Caco-2 (cell line): ENCODE measurements at regions not wholly inside any gene's neighbourhood (a gene's known extent, or its start where the extent isn't known, plus 50 kb on each side); places are given as distances from the start of the nearest gene placed in this dataset.

Experiments
- BruUV-seq: library from RNA; stranded (reverse); fragments of 400-500 nt; replicated peaks from 2 replicates; lab custom pipeline; 2021; lab: Mats Ljungman, UMichigan
- CTCF ChIA-PET: fragments of 300-600 bp; sonication (Branson Sonifier 250); formaldehyde crosslinking; loops from one replicate; lab custom pipeline; 2022; ENCODE audit warnings: antibody characterized with exemption; lab: Charles Lee
- POLR2A ChIA-PET: fragments of 300-600 bp; sonication (Branson Sonifier 250); formaldehyde crosslinking; loops from one replicate; lab custom pipeline; 2022; ENCODE audit warnings: antibody characterized with exemption; lab: Charles Lee
- DNase-seq, 2 experiments: peaks; one replicate each; pipeline versions ENCODE4 v3.0.0 to v3.0.0-alpha.2; 2020 to 2022
- H3K27me3 ChIP-seq: replicated peaks from 2 replicates; pipeline ENCODE4 v1.6.0; 2011; ENCODE audit warnings: low read length; ENCODE audit not compliant: control insufficient read depth, insufficient read depth
- H3K36me3 ChIP-seq: 2 replicates; pipeline ENCODE4 v1.5.1; 2011; ENCODE audit warnings: low read length; ENCODE audit not compliant: control insufficient read depth, insufficient read depth
- H3K4me1 ChIP-seq: fragments of 250-450 bp; sonication (Bioruptor Pico); 2 replicates; pipeline ENCODE4 v1.5.1; 2020; ENCODE audit warnings: mild to moderate bottlenecking
- H3K4me3 ChIP-seq: 2 replicates; pipeline ENCODE4 v1.5.1; 2011; ENCODE audit warnings: low read depth, mild to moderate bottlenecking, control low read depth, low read length
- H3K9me3 ChIP-seq: fragments of 250-450 bp; sonication (Bioruptor Pico); 2 replicates; pipeline ENCODE4 v1.5.1; 2020; ENCODE audit warnings: mild to moderate bottlenecking, moderate library complexity
- H3K27ac Mint-ChIP-seq: one replicate; pipeline ENCODE4 v1.8.0; 2022; ENCODE audit warnings: mixed read lengths; ENCODE audit not compliant: unreplicated experiment
- H3K27me3 Mint-ChIP-seq: one replicate; pipeline ENCODE4 v1.8.0; 2022; ENCODE audit warnings: mixed read lengths; ENCODE audit not compliant: insufficient read depth, unreplicated experiment
- H3K36me3 Mint-ChIP-seq: one replicate; pipeline ENCODE4 v1.8.0; 2022; ENCODE audit warnings: mild to moderate bottlenecking, mixed read lengths; ENCODE audit not compliant: insufficient read depth, unreplicated experiment
- H3K4me1 Mint-ChIP-seq: one replicate; pipeline ENCODE4 v1.8.0; 2022; ENCODE audit warnings: low read depth, mixed read lengths; ENCODE audit not compliant: unreplicated experiment
- H3K4me3 Mint-ChIP-seq: one replicate; pipeline ENCODE4 v1.8.0; 2022; ENCODE audit warnings: mild to moderate bottlenecking, moderate library complexity, mixed read lengths; ENCODE audit not compliant: unreplicated experiment
- H3K9me3 Mint-ChIP-seq: one replicate; pipeline ENCODE4 v1.8.0; 2022; ENCODE audit warnings: mixed read lengths; ENCODE audit not compliant: unreplicated experiment
- CTCF ChIP-seq, 2 experiments: fragments of 200-600 bp in 1 of 2; IDR thresholded peaks; 1 replicate in 1 of 2; 2 replicates in 1 of 2; pipeline versions ENCODE4 v1.5.1 to v1.8.0; 2011 to 2022; ENCODE audit warnings: antibody characterized with exemption in 1 of 2, control low read depth in 1 of 2, inconsistent platforms in 1 of 2, low read depth in 1 of 2, low read length in 1 of 2, mild to moderate bottlenecking in 1 of 2, moderate library complexity in 1 of 2; ENCODE audit not compliant: insufficient read depth in 1 of 2, severe bottlenecking in 1 of 2, unreplicated experiment in 1 of 2
- intact Hi-C: fragments of 100-400 bp; cut with micrococcal nuclease; formaldehyde crosslinking; loops from one replicate; pipeline ENCODE4 v1.10.0; 2022; ENCODE audit not compliant: unreplicated experiment

- Histone ChIP-seq H3K36me3 (no peaks in the 10 kb centered on the region), H3K27me3 (no peaks in the 10 kb centered on the region), H3K4me3 (no peak overlapping the region), H3K9me3 (no peaks in the 10 kb centered on the region), H3K4me1 (0 out of 2 replicates have a peak, but pooled peaks cover 8% of the 10 kb centered on the region)
- ChIA-PET CTCF (no interaction called here), POLR2A (interaction anchor here (0.6 kb wide), 1 partner anchor 1490 kb away, joined by 3 read pairs; no protein-coding TSS in a partner anchor)
- DNase-seq: no peak
- no TSS peak for BruUV-seq
- Mint-ChIP-seq H3K27me3 (no peaks in the 10 kb centered on the region), H3K36me3 (no peaks in the 10 kb centered on the region), H3K4me1 (no peaks in the 10 kb centered on the region), H3K27ac (no peak overlapping the region), H3K4me3 (no peak overlapping the region), H3K9me3 (peaks cover 9% of the 10 kb centered on the region)
- TF ChIP-seq CTCF (IDR thresholded peaks at IDR 0.05; ENCODE audit: insufficient read depth in 1 of 2, low read depth in 1 of 2, low read length in 1 of 2, severe bottlenecking in 1 of 2, unreplicated experiment in 1 of 2): no peak
- intact Hi-C loops: no loop called here
These were observed 231.2 kb upstream of the USP24 start for GRCh38 chr1:55446351-55446750.

GRCh38 chr1:55445416-55445815 is 230.3 kb upstream of the USP24 start:
- Mint-ChIP-seq H3K27ac (no peak overlapping the region), H3K9me3 (peaks cover 9% of the 10 kb centered on the region), H3K27me3 (no peaks in the 10 kb centered on the region), H3K4me3 (no peak overlapping the region), H3K4me1 (no peaks in the 10 kb centered on the region), H3K36me3 (no peaks in the 10 kb centered on the region)
- ChIA-PET POLR2A (interaction anchor here (0.6 kb wide), 1 partner anchor 1489 kb away, joined by 3 read pairs; no protein-coding TSS in a partner anchor), CTCF (no interaction called here)
- Histone ChIP-seq H3K36me3 (no peaks in the 10 kb centered on the region), H3K9me3 (no peaks in the 10 kb centered on the region), H3K4me3 (no peak overlapping the region), H3K27me3 (no peaks in the 10 kb centered on the region), H3K4me1 (0 out of 2 replicates have a peak, but pooled peaks cover 8% of the 10 kb centered on the region)
- no peak for DNase-seq
- intact Hi-C loops: no loop called here
- BruUV-seq: no TSS peak
- no peak for TF ChIP-seq CTCF (IDR thresholded peaks at IDR 0.05; ENCODE audit: insufficient read depth in 1 of 2, low read depth in 1 of 2, low read length in 1 of 2, severe bottlenecking in 1 of 2, unreplicated experiment in 1 of 2)

GRCh38 chr1:55444667-55445066 is 229.5 kb upstream of the USP24 start:
- peaks cover 3% of the 10 kb centered on the region for H3K9me3 Mint-ChIP-seq
- Histone ChIP-seq H3K36me3 (no peaks in the 10 kb centered on the region), H3K4me1 (0 out of 2 replicates have a peak, but pooled peaks cover 8% of the 10 kb centered on the region), H3K4me3 (no peak overlapping the region), H3K9me3 (no peaks in the 10 kb centered on the region), H3K27me3 (no peaks in the 10 kb centered on the region)
- DNase-seq: no peak
- no peak for TF ChIP-seq CTCF (IDR thresholded peaks at IDR 0.05; ENCODE audit: insufficient read depth in 1 of 2, low read depth in 1 of 2, low read length in 1 of 2, severe bottlenecking in 1 of 2, unreplicated experiment in 1 of 2)
- ChIA-PET POLR2A (no interaction called here), CTCF (interaction anchor here (0.7 kb wide), 1 partner anchor 41 kb away, joined by 3 read pairs; no protein-coding TSS in a partner anchor)
- no peaks in the 10 kb centered on the region for H3K36me3 Mint-ChIP-seq
- intact Hi-C loops: no loop called here
- no peak overlapping the region for H3K27ac Mint-ChIP-seq
- H3K4me1 Mint-ChIP-seq: no peaks in the 10 kb centered on the region
- BruUV-seq: no TSS peak
- H3K4me3 Mint-ChIP-seq: no peak overlapping the region
- H3K27me3 Mint-ChIP-seq: no peaks in the 10 kb centered on the region
